Right lobe of liver (tissue), 4 donors: ENCODE measurements at regions not wholly inside any gene's neighbourhood (a gene's known extent, or its start where the extent isn't known, plus 50 kb on each side); places are given as distances from the start of the nearest gene placed in this dataset.

Experiments used
- CTCF ChIP-seq, 4 donors: fragments of 200-600 bp in 3 of 4; fragments of 450-650 bp in 1 of 4; IDR thresholded peaks; one replicate each; pipeline versions ENCODE4 v1.5.1 to v1.8.0; 2016 to 2022; ENCODE audit warnings: antibody characterized with exemption in 4 of 4, mild to moderate bottlenecking in 2 of 4
- POLR2A ChIP-seq: fragments of 450-650 bp; IDR thresholded peaks from one replicate; pipeline ENCODE4 v1.6.1; 2017; ENCODE audit warnings: antibody characterized with exemption, mild to moderate bottlenecking
- donor health status: DM: no; HTN: no; CAD: no.
- donor health status: DM: no; HTN: no; CAD: no.
- donor health status: DM: no; HTN: yes; CAD: no.

- TF ChIP-seq CTCF (IDR thresholded peaks at IDR 0.05) = no peak
- no peak for TF ChIP-seq POLR2A
Measured at GRCh38 chr2:146537477-146537876, 1307.4 kb upstream of the ACVR2A start.
